ENCODE measurements at regions not wholly inside any gene's neighbourhood (a gene's known extent, or its start where the extent isn't known, plus 50 kb on each side); places are given as distances from the start of the nearest gene placed in this dataset.

DNA sequence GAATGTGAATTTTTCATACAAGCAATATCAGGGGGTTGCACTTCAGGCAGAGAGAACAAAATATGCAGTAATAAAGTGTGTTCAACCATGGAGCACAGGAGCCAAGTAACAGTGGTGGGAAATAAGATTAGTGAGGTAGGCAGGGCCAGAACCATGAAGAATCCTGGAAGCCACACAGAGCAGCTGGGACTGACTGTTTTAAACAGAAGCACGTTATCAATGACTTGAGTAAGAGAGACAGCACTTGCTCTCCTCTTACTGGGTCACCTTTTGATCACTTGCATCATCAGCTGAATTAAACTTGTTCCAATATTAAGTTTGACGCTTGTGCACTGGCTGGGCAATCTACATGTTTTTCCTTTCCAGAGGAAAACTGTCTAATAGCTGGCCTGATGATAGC lies 238.5 kb downstream of the TBX18 start:
- TF ChIP-seq POLR2A (IDR thresholded peaks at IDR 0.05) (no peak), EP300 (IDR thresholded peaks at IDR 0.05; ENCODE audit: low read depth) (no peak), POLR2AphosphoS5 (IDR thresholded peaks at IDR 0.05) (no peak)
- TF ChIP-seq, protein P1, sequence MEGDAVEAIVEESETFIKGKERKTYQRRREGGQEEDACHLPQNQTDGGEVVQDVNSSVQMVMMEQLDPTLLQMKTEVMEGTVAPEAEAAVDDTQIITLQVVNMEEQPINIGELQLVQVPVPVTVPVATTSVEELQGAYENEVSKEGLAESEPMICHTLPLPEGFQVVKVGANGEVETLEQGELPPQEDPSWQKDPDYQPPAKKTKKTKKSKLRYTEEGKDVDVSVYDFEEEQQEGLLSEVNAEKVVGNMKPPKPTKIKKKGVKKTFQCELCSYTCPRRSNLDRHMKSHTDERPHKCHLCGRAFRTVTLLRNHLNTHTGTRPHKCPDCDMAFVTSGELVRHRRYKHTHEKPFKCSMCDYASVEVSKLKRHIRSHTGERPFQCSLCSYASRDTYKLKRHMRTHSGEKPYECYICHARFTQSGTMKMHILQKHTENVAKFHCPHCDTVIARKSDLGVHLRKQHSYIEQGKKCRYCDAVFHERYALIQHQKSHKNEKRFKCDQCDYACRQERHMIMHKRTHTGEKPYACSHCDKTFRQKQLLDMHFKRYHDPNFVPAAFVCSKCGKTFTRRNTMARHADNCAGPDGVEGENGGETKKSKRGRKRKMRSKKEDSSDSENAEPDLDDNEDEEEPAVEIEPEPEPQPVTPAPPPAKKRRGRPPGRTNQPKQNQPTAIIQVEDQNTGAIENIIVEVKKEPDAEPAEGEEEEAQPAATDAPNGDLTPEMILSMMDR (IDR thresholded peaks at IDR 0.05) = no peak
